ENCODE measurements at regions not wholly inside any gene's neighbourhood (a gene's known extent, or its start where the extent isn't known, plus 50 kb on each side); places are given as distances from the start of the nearest gene placed in this dataset.
"Not testable (repeated sequence)": the region's sequence is repeated elsewhere in the genome, so short reads cannot be mapped to it uniquely, and the experiment has no call there.

GRCh38 chr11:49365375-49365774 is 157.0 kb upstream of the FOLH1 start:
- H3K4me2 ChIP-seq (ENCODE audit: low read depth, low read length, poor library complexity, severe bottlenecking); H3K9ac ChIP-seq (ENCODE audit: low read depth, low read length, poor library complexity, severe bottlenecking); H3K9me2 ChIP-seq (replicated peaks; ENCODE audit: low read depth, low read length); H3K4me3 ChIP-seq (ENCODE audit: low read length, poor library complexity, severe bottlenecking); H3K4me1 ChIP-seq (ENCODE audit: insufficient read depth, low read length, poor library complexity, severe bottlenecking); H3F3A ChIP-seq (ENCODE audit: low read depth); H3K27me3 ChIP-seq (ENCODE audit: insufficient read depth, low read length, poor library complexity, severe bottlenecking); H3K9me3 ChIP-seq (ENCODE audit: insufficient read depth, low read depth, low read length); H2AFZ ChIP-seq (ENCODE audit: low read length); H3K36me3 ChIP-seq (ENCODE audit: insufficient read depth, low read length); H4K20me1 ChIP-seq (ENCODE audit: insufficient read depth, low read length, poor library complexity, severe bottlenecking); H3K79me2 ChIP-seq (ENCODE audit: insufficient read depth, low read length): not testable (repeated sequence)

DNA sequence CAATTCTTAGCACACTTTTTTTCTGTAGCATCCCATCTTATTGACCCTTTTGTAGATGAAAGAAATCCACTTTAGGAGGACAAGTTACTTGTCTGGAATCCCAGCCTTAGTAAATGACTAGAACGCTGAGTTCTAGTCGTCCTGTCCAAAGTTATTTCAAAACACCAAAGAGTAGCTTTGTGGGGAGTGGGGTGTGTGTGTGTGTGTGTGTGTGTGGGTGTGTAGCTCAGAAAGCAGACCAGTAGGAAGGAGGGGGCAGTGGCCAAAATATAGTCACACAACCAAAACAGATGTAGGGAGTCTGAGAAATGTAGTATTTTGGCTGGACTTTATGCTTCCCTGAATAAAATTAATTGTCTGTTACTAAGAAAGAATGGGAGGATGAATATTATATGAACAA is 154.6 kb upstream of the FOLH1 start:
- H3F3A ChIP-seq (ENCODE audit: low read depth); H3K9me2 ChIP-seq (replicated peaks; ENCODE audit: low read depth, low read length); H3K9me3 ChIP-seq (ENCODE audit: insufficient read depth, low read depth, low read length); H3K27me3 ChIP-seq (ENCODE audit: insufficient read depth, low read length, poor library complexity, severe bottlenecking); H3K4me1 ChIP-seq (ENCODE audit: insufficient read depth, low read length, poor library complexity, severe bottlenecking); H3K9ac ChIP-seq (ENCODE audit: low read depth, low read length, poor library complexity, severe bottlenecking); H3K79me2 ChIP-seq (ENCODE audit: insufficient read depth, low read length); H3K36me3 ChIP-seq (ENCODE audit: insufficient read depth, low read length); H2AFZ ChIP-seq (ENCODE audit: low read length); H4K20me1 ChIP-seq (ENCODE audit: insufficient read depth, low read length, poor library complexity, severe bottlenecking); H3K4me2 ChIP-seq (ENCODE audit: low read depth, low read length, poor library complexity, severe bottlenecking); H3K4me3 ChIP-seq (ENCODE audit: low read length, poor library complexity, severe bottlenecking): not testable (repeated sequence)

- H3K9me3 ChIP-seq (ENCODE audit: insufficient read depth, low read depth, low read length); H3K36me3 ChIP-seq (ENCODE audit: insufficient read depth, low read length); H3F3A ChIP-seq (ENCODE audit: low read depth); H3K4me1 ChIP-seq (ENCODE audit: insufficient read depth, low read length, poor library complexity, severe bottlenecking); H4K20me1 ChIP-seq (ENCODE audit: insufficient read depth, low read length, poor library complexity, severe bottlenecking); H3K4me3 ChIP-seq (ENCODE audit: low read length, poor library complexity, severe bottlenecking); H3K4me2 ChIP-seq (ENCODE audit: low read depth, low read length, poor library complexity, severe bottlenecking); H3K79me2 ChIP-seq (ENCODE audit: insufficient read depth, low read length); H3K9ac ChIP-seq (ENCODE audit: low read depth, low read length, poor library complexity, severe bottlenecking); H3K9me2 ChIP-seq (replicated peaks; ENCODE audit: low read depth, low read length); H2AFZ ChIP-seq (ENCODE audit: low read length); H3K27me3 ChIP-seq (ENCODE audit: insufficient read depth, low read length, poor library complexity, severe bottlenecking): not testable (repeated sequence)
These were observed 146.1 kb upstream of the FOLH1 start for GRCh38 chr11:49354536-49354935.

- H4K20me1 ChIP-seq (ENCODE audit: insufficient read depth, low read length, poor library complexity, severe bottlenecking); H2AFZ ChIP-seq (ENCODE audit: low read length); H3K4me2 ChIP-seq (ENCODE audit: low read depth, low read length, poor library complexity, severe bottlenecking); H3K4me1 ChIP-seq (ENCODE audit: insufficient read depth, low read length, poor library complexity, severe bottlenecking); H3K79me2 ChIP-seq (ENCODE audit: insufficient read depth, low read length); H3K9me3 ChIP-seq (ENCODE audit: insufficient read depth, low read depth, low read length); H3K27me3 ChIP-seq (ENCODE audit: insufficient read depth, low read length, poor library complexity, severe bottlenecking); H3K4me3 ChIP-seq (ENCODE audit: low read length, poor library complexity, severe bottlenecking); H3K36me3 ChIP-seq (ENCODE audit: insufficient read depth, low read length); H3K9ac ChIP-seq (ENCODE audit: low read depth, low read length, poor library complexity, severe bottlenecking); H3K9me2 ChIP-seq (replicated peaks; ENCODE audit: low read depth, low read length); H3F3A ChIP-seq (ENCODE audit: low read depth): not testable (repeated sequence)
These were observed 144.5 kb upstream of the FOLH1 start for GRCh38 chr11:49352868-49353267.

DNA sequence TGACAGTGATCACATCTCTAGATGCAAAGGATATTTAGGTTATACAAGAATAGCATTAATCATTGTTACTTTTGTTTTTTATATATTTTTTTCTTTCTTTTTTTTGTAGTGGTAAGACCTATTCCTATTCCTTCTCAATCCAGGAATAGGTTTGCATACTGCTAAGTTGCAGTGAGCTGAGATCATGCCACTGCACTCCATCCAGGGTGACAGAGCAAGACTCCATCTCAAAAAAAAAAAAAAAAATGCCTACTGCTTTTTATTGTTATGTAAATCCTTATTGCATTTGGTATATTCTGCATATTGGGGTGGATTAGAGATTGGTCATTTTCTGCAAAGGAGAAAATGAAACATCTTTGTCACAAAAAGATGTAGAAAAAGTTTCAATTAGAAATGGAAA is 138.2 kb upstream of the FOLH1 start:
- not testable (repeated sequence) for H3K27me3 ChIP-seq (ENCODE audit: insufficient read depth, low read length, poor library complexity, severe bottlenecking); H3K79me2 ChIP-seq (ENCODE audit: insufficient read depth, low read length); H2AFZ ChIP-seq (ENCODE audit: low read length); H3F3A ChIP-seq (ENCODE audit: low read depth); H3K4me3 ChIP-seq (ENCODE audit: low read length, poor library complexity, severe bottlenecking); H3K4me1 ChIP-seq (ENCODE audit: insufficient read depth, low read length, poor library complexity, severe bottlenecking); H3K9me2 ChIP-seq (replicated peaks; ENCODE audit: low read depth, low read length); H3K4me2 ChIP-seq (ENCODE audit: low read depth, low read length, poor library complexity, severe bottlenecking); H3K9me3 ChIP-seq (ENCODE audit: insufficient read depth, low read depth, low read length); H3K36me3 ChIP-seq (ENCODE audit: insufficient read depth, low read length); H3K9ac ChIP-seq (ENCODE audit: low read depth, low read length, poor library complexity, severe bottlenecking); H4K20me1 ChIP-seq (ENCODE audit: insufficient read depth, low read length, poor library complexity, severe bottlenecking)

DNA sequence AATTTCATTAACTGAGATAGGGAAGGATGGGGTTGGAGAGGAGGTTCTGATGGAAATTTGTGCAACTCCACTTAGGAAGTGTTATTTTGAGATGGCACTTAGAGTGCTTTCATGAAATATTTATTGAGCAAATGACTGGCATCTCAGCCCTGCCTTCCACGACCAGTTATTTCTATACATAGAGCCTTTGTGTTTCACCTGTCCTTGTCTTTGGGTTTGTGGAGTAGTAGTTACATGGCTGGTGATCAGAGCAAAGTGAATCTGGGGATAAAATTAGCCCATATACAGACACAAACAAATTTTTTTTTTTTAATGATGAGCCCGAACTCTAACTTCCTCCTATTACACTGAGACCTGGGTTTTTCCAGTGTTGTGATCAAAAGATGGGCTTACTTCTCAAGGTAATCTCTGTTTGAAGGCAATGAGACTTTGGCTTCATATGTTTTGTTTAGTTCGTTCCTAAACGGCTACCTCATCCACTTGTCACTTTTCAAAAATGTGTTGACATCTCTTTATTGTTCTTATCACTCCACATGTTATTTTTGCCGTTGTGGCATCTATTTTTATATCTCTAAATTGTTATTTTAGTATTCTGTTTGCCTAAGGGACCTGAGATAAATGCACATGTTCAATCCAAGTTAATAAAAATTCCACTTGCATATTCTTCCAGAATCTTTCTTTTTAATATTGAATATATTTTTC is 120.2 kb upstream of the FOLH1 start:
- H3K9me3 ChIP-seq (ENCODE audit: insufficient read depth, low read depth, low read length); H3K9me2 ChIP-seq (replicated peaks; ENCODE audit: low read depth, low read length); H3K27me3 ChIP-seq (ENCODE audit: insufficient read depth, low read length, poor library complexity, severe bottlenecking); H3K4me2 ChIP-seq (ENCODE audit: low read depth, low read length, poor library complexity, severe bottlenecking); H3F3A ChIP-seq (ENCODE audit: low read depth); H3K36me3 ChIP-seq (ENCODE audit: insufficient read depth, low read length); H2AFZ ChIP-seq (ENCODE audit: low read length); H3K4me1 ChIP-seq (ENCODE audit: insufficient read depth, low read length, poor library complexity, severe bottlenecking); H3K9ac ChIP-seq (ENCODE audit: low read depth, low read length, poor library complexity, severe bottlenecking); H4K20me1 ChIP-seq (ENCODE audit: insufficient read depth, low read length, poor library complexity, severe bottlenecking); H3K79me2 ChIP-seq (ENCODE audit: insufficient read depth, low read length); H3K4me3 ChIP-seq (ENCODE audit: low read length, poor library complexity, severe bottlenecking): not testable (repeated sequence)

GRCh38 chr11:49327766-49328165 is 119.4 kb upstream of the FOLH1 start:
- H3K79me2 ChIP-seq (ENCODE audit: insufficient read depth, low read length); H3K27me3 ChIP-seq (ENCODE audit: insufficient read depth, low read length, poor library complexity, severe bottlenecking); H3K9ac ChIP-seq (ENCODE audit: low read depth, low read length, poor library complexity, severe bottlenecking); H3K9me2 ChIP-seq (replicated peaks; ENCODE audit: low read depth, low read length); H4K20me1 ChIP-seq (ENCODE audit: insufficient read depth, low read length, poor library complexity, severe bottlenecking); H3K4me3 ChIP-seq (ENCODE audit: low read length, poor library complexity, severe bottlenecking); H3K4me2 ChIP-seq (ENCODE audit: low read depth, low read length, poor library complexity, severe bottlenecking); H3K4me1 ChIP-seq (ENCODE audit: insufficient read depth, low read length, poor library complexity, severe bottlenecking); H3K9me3 ChIP-seq (ENCODE audit: insufficient read depth, low read depth, low read length); H2AFZ ChIP-seq (ENCODE audit: low read length); H3F3A ChIP-seq (ENCODE audit: low read depth); H3K36me3 ChIP-seq (ENCODE audit: insufficient read depth, low read length): not testable (repeated sequence)

DNA sequence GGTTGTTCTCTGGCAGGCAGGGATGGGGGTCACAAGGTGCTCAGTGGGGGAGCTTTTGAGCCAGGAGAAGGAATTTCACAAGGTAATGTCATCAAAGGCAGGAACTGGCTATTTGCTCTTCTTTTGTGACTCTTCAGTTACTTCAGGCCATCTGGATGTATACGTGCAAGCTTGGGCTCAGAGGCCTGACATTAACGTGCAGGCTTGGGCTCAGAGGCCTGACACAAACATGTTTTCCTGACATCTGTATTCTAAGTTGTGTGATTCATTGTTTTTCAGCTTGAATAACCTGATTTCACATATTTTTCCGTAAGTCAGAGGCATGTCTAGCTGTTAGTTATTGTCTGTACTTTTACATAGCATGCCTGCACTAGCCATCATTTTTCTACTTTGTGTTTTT is 118.2 kb upstream of the FOLH1 start:
- H3F3A ChIP-seq (ENCODE audit: low read depth); H3K4me2 ChIP-seq (ENCODE audit: low read depth, low read length, poor library complexity, severe bottlenecking); H3K4me1 ChIP-seq (ENCODE audit: insufficient read depth, low read length, poor library complexity, severe bottlenecking); H3K9ac ChIP-seq (ENCODE audit: low read depth, low read length, poor library complexity, severe bottlenecking); H3K27me3 ChIP-seq (ENCODE audit: insufficient read depth, low read length, poor library complexity, severe bottlenecking); H3K4me3 ChIP-seq (ENCODE audit: low read length, poor library complexity, severe bottlenecking); H3K36me3 ChIP-seq (ENCODE audit: insufficient read depth, low read length); H3K79me2 ChIP-seq (ENCODE audit: insufficient read depth, low read length); H2AFZ ChIP-seq (ENCODE audit: low read length); H3K9me3 ChIP-seq (ENCODE audit: insufficient read depth, low read depth, low read length); H4K20me1 ChIP-seq (ENCODE audit: insufficient read depth, low read length, poor library complexity, severe bottlenecking); H3K9me2 ChIP-seq (replicated peaks; ENCODE audit: low read depth, low read length): not testable (repeated sequence)

All from Loucy (cell line).